ENCODE measurements at regions not wholly inside any gene's neighbourhood (a gene's known extent, or its start where the extent isn't known, plus 50 kb on each side); places are given as distances from the start of the nearest gene placed in this dataset.

GRCh38 chr2:200172521-200172920, 134.0 kb upstream of the SPATS2L start:
- Histone ChIP-seq H3K4me3 (no peak overlapping the region), H3F3A (ENCODE audit: low read depth) (no peaks in the 10 kb centered on the region), H3K4me1 (no peaks in the 10 kb centered on the region), H3K27ac (no peak overlapping the region), H3K36me3 (no peaks in the 10 kb centered on the region), H4K20me1 (ENCODE audit: low read depth) (no peaks in the 10 kb centered on the region), H3K79me2 (ENCODE audit: low read depth) (no peaks in the 10 kb centered on the region), H3K27me3 (no peaks in the 10 kb centered on the region), H3K9me3 (ENCODE audit: low read depth) (no peaks in the 10 kb centered on the region), H3K9ac (no peak overlapping the region), H3K4me2 (no peak overlapping the region), H2AFZ (replicated peaks) (no peak overlapping the region)
- no peak for TF ChIP-seq EZH2 (IDR thresholded peaks at IDR 0.05)
- TF ChIP-seq EZH2phosphoT487 (IDR thresholded peaks at IDR 0.05), result no peak
- TF ChIP-seq CTCF (IDR thresholded peaks at IDR 0.05), result no peak
- peaks cover 2% of the 10 kb centered on the region for H3K36me3 Mint-ChIP-seq
- no peak overlapping the region for H3K27ac Mint-ChIP-seq
- H3K9me3 Mint-ChIP-seq, result peaks cover 4% of the 10 kb centered on the region
- H3K4me1 Mint-ChIP-seq, result peaks cover 6% of the 10 kb centered on the region
- no peak for DNase-seq (ENCODE audit: low spot score)
- peaks cover 5% of the 10 kb centered on the region for H3K27me3 Mint-ChIP-seq (ENCODE audit: insufficient read depth, low read depth)
- H3K4me3 Mint-ChIP-seq, result no peak overlapping the region

- Histone ChIP-seq H3F3A (ENCODE audit: low read depth) (no peaks in the 10 kb centered on the region), H3K27me3 (no peaks in the 10 kb centered on the region), H3K4me1 (no peaks in the 10 kb centered on the region), H3K27ac (no peak overlapping the region), H3K79me2 (ENCODE audit: low read depth) (no peaks in the 10 kb centered on the region), H3K9me3 (ENCODE audit: low read depth) (no peaks in the 10 kb centered on the region), H3K4me3 (no peak overlapping the region), H4K20me1 (ENCODE audit: low read depth) (no peaks in the 10 kb centered on the region), H2AFZ (replicated peaks) (no peak overlapping the region), H3K36me3 (no peaks in the 10 kb centered on the region), H3K9ac (no peak overlapping the region), H3K4me2 (no peak overlapping the region)
- peaks cover 2% of the 10 kb centered on the region for H3K36me3 Mint-ChIP-seq
- no peak overlapping the region for H3K4me3 Mint-ChIP-seq
- H3K4me1 Mint-ChIP-seq, result peaks cover 6% of the 10 kb centered on the region
- H3K27me3 Mint-ChIP-seq (ENCODE audit: insufficient read depth, low read depth), result peaks cover 5% of the 10 kb centered on the region
- H3K9me3 Mint-ChIP-seq, result peaks cover 4% of the 10 kb centered on the region
- DNase-seq (ENCODE audit: low spot score), result no peak
- H3K27ac Mint-ChIP-seq, result no peak overlapping the region
- no peak for TF ChIP-seq CTCF (IDR thresholded peaks at IDR 0.05)
- TF ChIP-seq EZH2 (IDR thresholded peaks at IDR 0.05), result no peak
- TF ChIP-seq EZH2phosphoT487 (IDR thresholded peaks at IDR 0.05), result no peak
Observed at GRCh38 chr2:200172944-200173581, 133.4 kb upstream of the SPATS2L start.

- no peak overlapping the region for H3K27ac Mint-ChIP-seq
- peaks cover 5% of the 10 kb centered on the region for H3K27me3 Mint-ChIP-seq (ENCODE audit: insufficient read depth, low read depth)
Observed at GRCh38 chr2:200173691-200174090, 132.8 kb upstream of the SPATS2L start.

More at GRCh38 chr2:200173691-200174090, 132.8 kb upstream of the SPATS2L start:
- H3K9me3 ChIP-seq (ENCODE audit: low read depth), result no peaks in the 10 kb centered on the region
- no peak for DNase-seq (ENCODE audit: low spot score)
- no peak overlapping the region for H3K4me2 ChIP-seq
- no peaks in the 10 kb centered on the region for H3K27me3 ChIP-seq
- no peak overlapping the region for H3K27ac ChIP-seq
- H3F3A ChIP-seq (ENCODE audit: low read depth), result no peaks in the 10 kb centered on the region
- no peak for TF ChIP-seq EZH2phosphoT487 (IDR thresholded peaks at IDR 0.05)
- no peak for TF ChIP-seq EZH2 (IDR thresholded peaks at IDR 0.05)
- no peak for TF ChIP-seq CTCF (IDR thresholded peaks at IDR 0.05)
- H3K4me3 Mint-ChIP-seq, result no peak overlapping the region
- peaks cover 4% of the 10 kb centered on the region for H3K9me3 Mint-ChIP-seq
- no peak overlapping the region for H3K9ac ChIP-seq
- no peaks in the 10 kb centered on the region for H3K36me3 ChIP-seq
- no peak overlapping the region for H2AFZ ChIP-seq (replicated peaks)
- no peak overlapping the region for H3K4me3 ChIP-seq
- H3K4me1 Mint-ChIP-seq, result peaks cover 6% of the 10 kb centered on the region
- no peaks in the 10 kb centered on the region for H4K20me1 ChIP-seq (ENCODE audit: low read depth)
- H3K36me3 Mint-ChIP-seq, result peaks cover 2% of the 10 kb centered on the region
- H3K4me1 ChIP-seq, result no peaks in the 10 kb centered on the region
- H3K79me2 ChIP-seq (ENCODE audit: low read depth), result no peaks in the 10 kb centered on the region
